GM19035 (cell line): ENCODE measurements at regions not wholly inside any gene's neighbourhood (a gene's known extent, or its start where the extent isn't known, plus 50 kb on each side); places are given as distances from the start of the nearest gene placed in this dataset.

Source experiments
- ATAC-seq: cut with Tn5 transposase; IDR thresholded peaks from one replicate; pipeline ENCODE4 v1.9.1; 2021; ENCODE audit not compliant: unreplicated experiment

GRCh38 chr16:65876624-65877023 lies 489.9 kb upstream of the CDH5 start:
- ATAC-seq: no peak

GRCh38 chr16:65876056-65876408 lies 490.5 kb upstream of the CDH5 start:
- ATAC-seq: no peak

- ATAC-seq: no peak
Observed at GRCh38 chr16:65875381-65876055, 491.0 kb upstream of the CDH5 start.

GRCh38 chr16:65869261-65869660 lies 497.2 kb upstream of the CDH5 start:
- ATAC-seq: no peak

- ATAC-seq: no peak
Observed at GRCh38 chr16:65867276-65867960, 499.1 kb upstream of the CDH5 start.

GRCh38 chr16:65863236-65863635 lies 503.3 kb upstream of the CDH5 start:
- ATAC-seq: no peak

- no peak for ATAC-seq
Observed at GRCh38 chr16:65861131-65861731, 505.3 kb upstream of the CDH5 start.

- ATAC-seq: no peak
Observed at GRCh38 chr16:65855171-65856145, 511.0 kb upstream of the CDH5 start.

- ATAC-seq: no peak
Observed at GRCh38 chr16:65846210-65846602, 520.3 kb upstream of the CDH5 start.

- ATAC-seq: no peak
Observed at GRCh38 chr16:65845466-65846209, 520.9 kb upstream of the CDH5 start.

- no peak for ATAC-seq
Observed at GRCh38 chr16:65843941-65844340, 522.5 kb upstream of the CDH5 start.

- no peak for ATAC-seq
Observed at GRCh38 chr16:65842067-65842466, 524.4 kb upstream of the CDH5 start.

- ATAC-seq: no peak
Observed at GRCh38 chr16:65838001-65838400, 528.5 kb upstream of the CDH5 start.

- ATAC-seq: no peak
Observed at GRCh38 chr16:65837464-65837863, 529.0 kb upstream of the CDH5 start.

GRCh38 chr16:65834688-65835087 lies 531.8 kb upstream of the CDH5 start:
- no peak for ATAC-seq

- no peak for ATAC-seq
Observed at GRCh38 chr16:65833171-65833871, 533.2 kb upstream of the CDH5 start.

GRCh38 chr16:65832679-65833078 lies 533.8 kb upstream of the CDH5 start:
- no peak for ATAC-seq

GRCh38 chr16:65831903-65832666 lies 534.4 kb upstream of the CDH5 start:
- no peak for ATAC-seq

GRCh38 chr16:65829076-65829475 lies 537.4 kb upstream of the CDH5 start:
- no peak for ATAC-seq
